NCI-H1092 treated with DMSO at 0.1 percent for 48 hours (cell line): ENCODE measurements at regions not wholly inside any gene's neighbourhood (a gene's known extent, or its start where the extent isn't known, plus 50 kb on each side); places are given as distances from the start of the nearest gene placed in this dataset.

Source experiments
- DNase-seq: peaks from one replicate; lab custom pipeline; 2025; lab: John Stamatoyannopoulos, UW

DNA sequence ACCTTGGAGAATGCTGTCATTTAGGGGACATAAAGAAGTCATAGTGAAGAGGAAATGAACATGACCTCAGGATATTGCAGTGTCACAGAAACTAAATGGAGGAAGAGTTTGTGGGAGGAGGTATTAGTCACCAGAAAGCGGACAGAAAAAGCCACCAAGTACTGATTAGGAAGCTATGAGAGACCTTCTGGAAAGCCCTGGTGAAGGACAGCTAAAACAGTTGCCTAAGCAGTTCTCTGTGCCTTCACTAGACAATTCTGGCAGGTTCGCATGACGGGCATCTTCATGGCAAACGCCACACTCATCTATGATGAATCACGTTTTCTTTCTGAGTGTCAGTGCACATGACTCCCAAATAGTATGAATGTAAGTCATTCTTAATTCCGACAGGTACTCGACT lies 325.8 kb downstream of the C11orf87 start:
- no peak for DNase-seq

DNA sequence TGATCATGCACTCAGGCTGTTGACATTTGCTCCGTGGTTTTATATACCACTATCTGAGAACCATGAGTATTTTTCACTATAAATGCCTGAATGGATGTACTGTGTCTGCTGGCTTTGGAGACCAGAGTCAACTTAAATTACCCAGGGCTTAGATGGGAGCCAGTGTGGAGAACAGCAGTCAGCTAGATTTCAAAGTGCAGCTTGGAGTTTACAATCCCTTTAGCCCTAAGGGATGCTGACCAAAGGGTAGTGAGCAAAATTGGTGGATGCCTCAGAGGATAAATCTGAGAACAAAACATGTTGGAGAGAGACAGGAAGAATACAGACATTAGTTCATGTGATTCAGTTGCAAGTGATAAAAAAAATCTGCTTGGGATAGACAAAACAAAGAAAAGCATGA lies 327.5 kb downstream of the C11orf87 start:
- DNase-seq = no peak

DNA sequence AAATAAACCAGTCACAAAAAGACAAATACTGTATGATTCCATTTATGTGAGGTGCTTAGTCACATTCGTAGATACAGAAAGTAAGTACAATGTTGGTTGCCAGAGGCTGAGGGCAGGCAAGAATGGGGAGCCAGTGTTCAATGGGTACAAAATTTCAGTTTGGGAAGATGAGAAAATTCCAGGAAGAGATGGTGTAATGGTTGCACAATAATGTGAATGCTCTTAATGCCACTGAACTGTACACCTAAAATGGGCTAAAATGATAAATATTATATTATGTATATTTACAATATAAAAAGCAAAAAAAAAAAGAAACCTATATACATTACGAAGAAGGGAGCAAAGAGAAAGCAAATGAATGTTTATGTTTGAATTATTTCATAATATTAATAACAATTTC lies 329.0 kb downstream of the C11orf87 start:
- no peak for DNase-seq

DNA sequence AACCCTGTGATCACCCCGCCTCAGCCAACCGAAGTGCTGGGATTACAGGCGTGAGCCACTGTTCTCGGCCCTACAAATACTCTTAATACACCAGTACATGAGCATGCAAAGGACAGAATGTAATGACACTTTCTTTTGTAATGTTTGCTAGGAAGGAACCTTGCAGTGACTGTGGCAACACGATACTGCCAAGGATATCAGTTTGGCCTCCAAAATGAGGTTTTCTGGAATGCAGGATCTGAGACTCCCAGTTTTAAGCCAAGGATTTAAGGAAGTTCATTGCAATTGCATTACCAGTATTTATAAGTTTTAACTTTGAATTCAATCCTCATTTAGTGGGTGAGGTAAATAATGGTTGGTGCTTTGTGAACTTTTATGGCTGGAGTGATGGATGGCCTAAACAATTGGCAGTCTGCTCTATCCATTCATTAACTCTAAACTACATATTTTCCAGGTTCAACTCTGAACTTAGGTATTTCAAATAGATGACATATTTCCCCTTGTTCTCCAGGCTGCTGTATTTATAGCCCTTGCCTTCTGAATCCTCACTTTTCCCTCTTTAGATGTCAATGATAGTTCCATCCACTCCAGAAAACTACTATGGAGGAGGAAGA lies 330.3 kb downstream of the C11orf87 start:
- no peak for DNase-seq

DNA sequence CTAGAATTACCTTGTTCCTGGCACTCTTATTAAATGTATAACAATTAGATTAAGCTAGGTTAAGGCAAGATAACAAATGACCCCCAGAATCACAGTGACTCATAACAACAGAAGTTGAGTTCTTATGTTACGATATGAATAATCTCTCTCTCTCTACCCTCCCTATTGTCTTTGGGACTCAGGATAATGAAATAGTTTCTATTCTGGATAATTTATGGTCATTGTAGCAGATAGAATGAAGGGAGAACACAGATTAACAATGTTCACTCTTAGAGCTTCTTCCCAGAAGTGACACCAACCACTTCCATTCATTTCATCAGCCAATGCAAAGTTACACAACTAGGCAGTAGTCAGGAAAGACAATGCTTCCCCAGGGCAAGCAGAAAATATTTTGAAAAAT lies 334.5 kb downstream of the C11orf87 start:
- DNase-seq = no peak

DNA sequence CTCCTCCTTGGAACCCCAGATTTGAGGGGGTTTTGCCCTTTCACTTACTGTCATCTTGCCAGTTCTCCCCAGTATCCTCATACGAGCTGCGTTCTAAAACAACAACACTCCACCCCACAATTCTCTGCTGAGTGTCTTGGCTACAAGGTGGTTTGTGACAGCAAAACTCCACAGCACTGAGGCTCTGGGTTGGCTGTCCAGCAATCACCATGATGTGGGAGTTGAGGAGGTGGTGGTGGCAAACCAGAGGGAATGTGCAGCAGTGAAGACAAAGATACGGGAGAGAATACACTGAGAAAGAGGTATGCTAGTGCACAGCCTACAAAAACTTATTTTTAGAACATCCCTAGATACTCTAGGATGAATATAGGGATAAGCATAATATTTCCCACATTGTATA lies 335.0 kb downstream of the C11orf87 start:
- DNase-seq = no peak

DNA sequence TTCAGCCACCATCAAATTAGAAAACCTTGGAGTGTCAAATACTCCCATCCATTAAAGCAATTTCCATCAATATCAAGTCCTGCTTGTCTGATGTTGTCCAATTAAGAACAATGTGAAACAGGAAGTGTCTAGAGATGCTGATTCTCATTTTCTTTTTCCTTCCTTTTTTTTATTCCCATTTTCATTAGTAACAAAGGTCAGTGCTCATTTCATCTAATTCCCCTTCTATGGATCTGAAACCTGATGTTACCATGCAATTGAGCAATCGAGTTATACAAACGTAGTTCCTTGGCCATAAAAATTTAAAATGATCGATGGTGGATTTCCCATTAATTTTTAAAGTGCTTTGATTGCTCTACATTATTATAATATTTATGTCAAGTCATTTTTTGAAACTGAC lies 330.6 kb upstream of the ZC3H12C start:
- DNase-seq = no peak

DNA sequence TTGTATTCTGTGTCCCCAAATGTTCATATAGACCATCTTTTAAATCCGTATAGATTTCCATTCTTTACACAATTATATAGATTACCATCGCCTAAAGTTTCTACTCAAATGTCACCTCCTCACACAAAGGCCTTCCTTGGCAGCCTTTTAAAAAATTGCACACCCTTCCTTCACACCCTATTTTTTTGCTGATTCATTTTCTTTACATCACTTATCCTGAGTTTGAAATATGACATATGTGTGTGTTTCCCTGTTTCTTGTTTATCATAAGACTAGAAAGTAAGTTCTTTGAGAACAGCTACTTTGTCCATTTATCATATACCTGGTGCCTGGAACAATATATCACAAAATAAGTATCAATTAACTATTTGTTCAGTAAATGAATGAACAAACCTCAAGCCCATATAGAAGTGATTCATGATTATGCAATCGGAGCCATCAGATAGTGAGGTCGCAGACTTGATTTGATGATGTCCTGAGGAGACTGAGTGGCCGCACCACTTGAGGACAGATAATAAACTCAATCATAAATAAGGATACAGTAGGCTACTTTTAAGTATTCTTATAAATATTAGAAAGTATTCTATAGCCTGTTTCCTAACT lies 327.4 kb upstream of the ZC3H12C start:
- DNase-seq = no peak

DNA sequence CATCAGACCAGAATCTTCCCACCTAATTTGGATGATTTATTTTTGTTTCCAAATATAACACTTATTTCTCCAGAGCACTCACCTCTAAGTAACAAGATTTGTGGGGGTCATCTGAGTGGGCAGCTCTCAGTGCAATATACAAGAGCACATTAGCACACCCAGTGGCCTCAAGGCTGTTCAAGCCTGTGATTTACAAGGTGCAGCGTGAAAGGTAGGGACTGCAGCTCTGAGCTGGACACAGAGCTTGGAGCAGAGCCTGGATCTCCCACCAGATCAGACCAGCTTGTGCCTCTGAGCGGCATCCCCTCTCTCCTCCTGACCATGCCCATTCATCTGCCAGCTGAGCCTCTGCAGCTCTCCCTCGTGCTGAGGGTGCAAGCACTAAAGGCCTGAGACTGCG lies 323.3 kb upstream of the ZC3H12C start:
- no peak for DNase-seq

DNA sequence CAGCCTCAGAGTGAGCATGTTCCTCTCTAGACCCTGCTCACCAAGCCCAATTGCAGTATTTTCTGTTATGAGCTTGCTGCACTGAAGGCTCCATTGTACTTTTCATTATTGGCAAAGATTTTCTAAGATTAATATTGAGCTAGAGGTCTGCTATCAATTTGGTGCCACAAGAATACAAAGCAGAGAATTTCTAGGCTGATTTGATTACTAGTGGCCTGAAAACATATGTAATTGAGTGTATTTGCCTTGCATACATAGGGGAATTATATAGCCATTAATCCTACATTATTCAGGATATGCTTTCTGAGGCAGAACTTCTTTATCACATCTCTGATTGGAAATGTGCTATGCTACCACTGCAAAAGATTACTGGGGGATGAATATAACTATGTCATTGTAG lies 322.9 kb upstream of the ZC3H12C start:
- DNase-seq = no peak

DNA sequence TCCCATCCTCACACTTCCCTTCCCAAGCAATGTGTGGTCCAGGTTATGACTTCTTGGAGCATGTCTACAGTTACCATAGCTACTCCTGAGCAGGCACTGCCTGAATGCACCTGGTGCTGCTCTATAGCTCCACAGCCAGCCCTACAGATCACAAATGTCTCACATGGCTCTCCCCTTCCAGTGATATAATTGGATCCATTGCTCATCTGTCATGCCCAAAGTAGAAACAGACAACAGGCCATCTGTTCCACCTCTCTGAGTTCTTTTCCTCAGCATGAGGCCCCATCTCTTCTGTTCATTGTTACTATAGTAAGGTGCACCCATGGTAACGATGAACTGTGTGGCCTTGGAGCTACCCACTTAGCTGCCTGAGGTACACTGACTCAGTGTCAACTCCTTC lies 320.3 kb upstream of the ZC3H12C start:
- peak; percentile 73 for DNase-seq

DNA sequence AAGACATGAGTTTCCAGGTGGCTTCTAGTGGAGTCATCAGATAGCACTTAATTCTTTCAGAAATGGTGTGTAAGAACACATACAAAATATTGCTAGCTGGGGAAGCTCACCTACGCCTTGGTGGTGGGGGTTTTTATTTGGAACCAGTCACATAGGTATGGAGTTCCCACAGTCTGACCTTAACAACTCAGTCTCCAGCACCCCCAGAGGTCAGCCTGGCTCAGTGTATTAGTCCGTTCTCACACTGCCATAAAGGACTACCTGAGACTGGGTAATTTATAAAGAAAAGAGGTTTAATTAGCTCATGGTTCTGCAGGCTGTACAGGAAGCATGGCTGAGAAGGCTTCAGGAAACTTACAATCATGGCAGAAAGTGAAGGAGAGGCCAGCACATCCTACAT lies 317.5 kb upstream of the ZC3H12C start:
- DNase-seq = no peak

DNA sequence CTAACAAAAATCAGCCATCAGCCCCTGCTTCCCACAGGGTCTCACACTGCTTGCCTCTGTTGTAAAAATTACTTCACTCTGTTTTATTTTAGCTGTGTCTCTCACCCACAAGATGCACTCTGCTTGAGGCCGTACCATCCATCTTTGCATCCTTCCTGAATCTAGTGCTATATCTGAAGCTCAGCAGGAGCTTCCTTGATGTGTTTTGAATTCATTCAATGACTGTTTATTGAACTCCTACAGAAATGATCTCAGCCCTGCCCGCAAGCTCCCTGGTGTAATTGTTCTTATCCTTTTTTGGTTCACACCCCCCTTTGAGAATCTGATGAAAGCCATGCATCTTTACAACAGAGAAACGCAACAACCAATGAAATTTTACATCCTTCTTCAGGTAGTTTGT lies 310.2 kb upstream of the ZC3H12C start:
- DNase-seq = no peak

DNA sequence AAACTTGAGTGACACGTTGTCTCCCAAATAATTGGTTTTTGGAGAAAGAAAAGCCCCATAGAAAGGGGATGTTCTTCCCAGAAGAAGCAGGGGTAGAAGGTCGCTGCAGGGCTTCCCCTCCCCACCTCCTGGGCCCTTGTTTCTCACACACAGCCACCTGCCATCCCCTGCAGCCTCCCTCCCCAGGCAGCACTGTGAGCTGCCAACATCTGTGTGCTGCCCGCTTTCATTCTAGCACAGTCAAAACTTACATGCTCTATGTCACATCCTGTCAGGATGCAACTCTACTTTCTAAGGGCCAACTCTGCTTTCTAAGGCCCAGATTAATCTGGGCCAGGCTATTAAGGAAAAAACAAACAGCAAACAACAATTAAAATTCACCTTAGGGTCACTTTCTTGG lies 309.4 kb upstream of the ZC3H12C start:
- no peak for DNase-seq

DNA sequence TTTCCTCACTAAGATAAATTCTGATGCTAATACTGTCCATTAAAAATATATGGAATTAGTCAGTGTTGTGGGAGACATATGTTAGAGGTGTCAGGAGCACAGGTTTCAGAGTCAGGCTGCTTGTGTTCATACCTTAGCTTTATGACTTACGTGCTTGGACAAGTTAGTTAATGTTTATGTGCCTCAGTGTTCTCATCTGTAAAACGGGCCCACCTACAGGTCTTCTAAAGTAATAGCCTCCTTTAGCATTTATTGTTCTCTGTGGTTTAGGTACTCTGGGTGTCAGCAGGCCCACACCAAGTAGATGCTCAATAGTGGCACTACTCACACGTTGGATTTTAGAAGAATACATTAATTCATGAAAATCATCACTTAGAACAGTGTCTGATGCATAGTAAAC lies 308.7 kb upstream of the ZC3H12C start:
- DNase-seq = no peak

DNA sequence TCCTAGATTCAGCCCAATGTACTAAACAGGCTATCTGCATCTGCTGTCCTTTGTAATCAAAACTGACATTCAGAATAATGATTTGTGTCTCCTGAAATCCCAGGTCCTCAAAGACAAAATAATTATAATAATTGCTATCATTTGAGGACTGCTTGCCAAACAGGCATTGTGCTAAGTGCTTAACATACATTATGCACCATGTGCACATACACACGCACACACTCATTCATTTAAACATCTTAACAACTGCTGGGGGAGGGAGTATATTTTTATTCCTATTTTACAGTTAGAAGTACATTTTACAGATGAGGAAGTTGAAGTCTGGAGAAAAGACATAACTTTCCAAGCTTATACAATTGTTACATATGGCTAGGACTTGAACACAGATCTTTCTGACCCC lies 308.0 kb upstream of the ZC3H12C start:
- peak; percentile 16 for DNase-seq

DNA sequence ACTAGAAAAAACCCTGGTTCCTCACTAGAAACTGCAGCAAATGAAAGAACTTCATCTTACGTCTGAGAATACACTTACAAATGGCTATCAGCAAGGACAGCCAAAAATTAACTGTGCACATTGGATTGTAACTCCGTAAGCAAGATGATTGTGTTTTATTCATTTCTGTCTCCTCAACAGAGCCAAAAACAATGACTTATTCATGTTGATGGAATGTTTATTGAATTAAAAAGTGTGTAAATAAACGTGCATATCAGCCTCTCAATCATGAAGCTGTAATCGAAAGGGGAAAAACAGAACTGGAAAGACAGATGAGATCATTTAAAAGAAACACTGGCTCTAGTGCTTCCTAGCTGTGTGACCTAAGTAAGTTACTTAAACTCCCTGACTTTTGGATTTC lies 307.5 kb upstream of the ZC3H12C start:
- DNase-seq = no peak

DNA sequence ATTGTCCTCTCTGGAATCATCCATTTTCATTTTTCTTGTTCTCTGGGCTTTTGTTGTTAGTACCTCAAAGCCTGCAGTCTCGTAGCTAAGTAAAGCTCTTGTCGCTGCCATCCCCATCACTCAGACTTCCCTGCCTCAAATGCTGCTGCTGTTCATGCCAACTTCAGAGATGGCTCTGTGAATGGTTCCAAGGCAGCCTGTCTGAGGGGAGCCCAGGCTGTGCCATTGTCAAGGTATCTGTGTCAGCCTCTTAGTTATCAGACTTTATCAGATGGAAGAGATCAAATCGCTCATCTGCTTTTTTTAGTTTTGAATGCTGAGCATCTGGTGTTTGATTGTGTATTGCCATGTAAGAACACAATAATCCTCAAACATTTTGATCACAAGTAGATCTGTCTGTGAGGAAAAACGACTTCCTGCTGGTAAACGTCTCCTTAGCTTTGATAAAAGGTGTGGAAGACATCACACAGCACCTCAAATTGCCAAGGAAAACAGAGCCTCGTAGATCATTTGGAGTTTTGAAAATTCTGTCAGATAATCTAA lies 304.2 kb upstream of the ZC3H12C start:
- DNase-seq = no peak

DNA sequence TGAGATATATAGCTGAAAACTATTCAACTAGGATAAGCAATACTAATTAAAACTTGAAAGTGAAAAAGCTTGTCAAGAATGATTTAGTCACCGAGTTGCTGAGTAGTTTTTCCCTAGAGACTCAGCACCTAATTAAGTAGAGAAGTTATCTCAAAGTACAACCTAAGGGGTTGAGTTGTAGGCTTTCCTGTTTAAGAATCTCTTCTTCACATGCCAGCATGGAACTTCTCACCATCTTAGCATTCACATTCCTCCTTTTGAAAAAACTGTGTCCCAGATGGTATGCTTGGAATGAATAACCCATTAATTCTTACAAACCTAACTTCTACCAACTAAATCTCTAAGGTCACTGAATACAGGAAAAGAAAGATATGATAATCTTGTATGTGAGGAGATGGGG lies 303.3 kb upstream of the ZC3H12C start:
- no peak for DNase-seq

DNA sequence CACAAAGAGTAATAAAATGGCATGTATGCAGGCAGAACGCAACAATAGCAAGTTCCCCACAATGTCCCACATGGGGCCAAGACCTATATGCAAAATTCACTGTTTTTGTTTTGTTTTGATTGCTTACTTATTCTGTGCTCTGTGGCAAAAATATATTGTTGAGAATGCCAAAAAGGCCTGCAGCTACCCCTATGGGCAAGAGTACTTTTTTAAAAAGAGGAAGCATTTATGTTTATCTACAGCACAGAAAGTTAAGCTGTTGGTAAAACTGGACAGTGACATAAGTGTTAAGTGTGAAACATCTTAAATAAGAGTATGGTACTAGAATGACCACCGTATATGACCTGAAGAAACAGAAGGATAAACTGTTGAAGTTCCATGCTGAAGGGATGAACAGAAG lies 301.9 kb upstream of the ZC3H12C start:
- DNase-seq = no peak

DNA sequence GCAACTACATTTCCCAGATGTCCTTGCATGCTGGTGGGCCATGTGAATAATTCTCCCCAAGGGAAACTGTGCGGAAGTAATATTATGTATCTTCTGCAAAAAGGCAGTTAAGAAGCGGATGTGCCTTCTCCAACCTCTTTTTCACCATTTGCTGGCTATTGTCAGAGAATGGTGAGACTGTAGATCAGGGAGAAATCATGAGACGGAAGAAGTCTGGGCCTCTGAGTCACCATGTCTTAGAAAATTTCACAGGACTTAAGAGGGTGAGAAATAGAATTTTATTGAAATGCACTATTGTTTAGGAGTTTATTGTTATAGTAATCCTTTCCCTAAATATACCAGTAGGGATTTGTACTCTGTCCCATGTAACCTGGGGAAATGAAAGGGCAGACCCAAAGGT lies 298.7 kb upstream of the ZC3H12C start:
- DNase-seq = no peak

DNA sequence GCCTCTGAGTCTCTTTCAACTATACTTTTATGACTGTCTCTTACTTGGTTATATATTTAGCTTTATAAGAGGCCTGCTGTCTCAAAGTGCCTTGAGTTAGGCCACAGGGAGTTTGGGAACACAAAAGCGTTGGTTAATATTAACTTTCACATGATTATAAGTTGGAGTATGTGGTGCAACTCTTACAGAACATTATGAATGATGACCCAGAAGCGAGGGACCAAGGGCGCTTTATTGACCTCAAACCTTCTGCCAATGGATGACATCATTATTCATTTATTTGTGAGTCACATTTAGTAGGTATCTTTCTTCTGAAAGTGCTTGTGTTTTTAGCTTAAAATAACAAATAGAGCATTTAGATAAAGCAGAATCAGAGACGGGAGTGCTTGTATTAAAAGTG lies 298.0 kb upstream of the ZC3H12C start:
- DNase-seq = no peak

DNA sequence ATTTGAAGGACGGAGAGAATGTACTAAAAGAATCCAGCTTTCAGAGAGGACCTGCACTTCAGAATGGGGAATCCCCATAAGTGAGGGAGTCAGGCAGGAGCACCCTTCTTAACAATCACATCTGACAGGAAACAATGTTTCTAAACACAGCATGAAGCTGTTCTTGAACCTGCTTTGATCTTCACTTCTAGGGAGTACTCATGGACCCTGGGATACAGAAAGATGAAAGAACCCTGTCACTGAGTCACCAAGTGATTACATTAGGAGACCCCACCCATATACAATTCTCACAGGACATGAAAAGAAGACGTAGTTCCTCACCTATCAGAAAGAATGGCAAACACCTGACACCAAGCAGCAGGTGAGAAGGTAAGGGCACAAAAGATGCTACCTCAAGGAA lies 296.9 kb upstream of the ZC3H12C start:
- no peak for DNase-seq

DNA sequence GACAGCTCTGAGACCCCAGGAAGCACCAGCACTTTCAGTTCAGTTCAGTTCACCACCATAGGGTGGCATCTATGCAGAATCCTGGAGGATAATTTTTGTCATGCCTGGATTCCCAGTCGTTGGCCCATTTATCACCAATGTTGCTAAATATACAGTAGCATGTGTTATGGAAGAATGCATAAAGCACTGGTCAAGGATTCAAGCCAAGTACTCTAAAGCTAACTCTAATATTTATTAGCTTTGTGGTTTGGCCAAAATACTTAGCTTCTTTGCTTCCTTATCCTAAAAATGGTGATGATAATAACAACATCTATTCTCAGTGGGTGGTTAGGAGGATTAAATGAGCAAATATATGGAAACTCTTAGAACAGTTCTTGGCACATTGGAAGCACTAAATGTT lies 294.7 kb upstream of the ZC3H12C start:
- no peak for DNase-seq
